Thyroid gland (tissue), 4 donors: ENCODE measurements at regions not wholly inside any gene's neighbourhood (a gene's known extent, or its start where the extent isn't known, plus 50 kb on each side); places are given as distances from the start of the nearest gene placed in this dataset.

Experiments
- POLR2A ChIP-seq, 2 donors: fragments of 450-650 bp; IDR thresholded peaks; one replicate each; pipeline ENCODE4 v1.6.1; 2017; ENCODE audit warnings: antibody characterized with exemption in 2 of 2, mild to moderate bottlenecking in 2 of 2, moderate library complexity in 1 of 2
- TF ChIP-seq, protein P1 (sequence below), 6 experiments: fragments of 200-600 bp in 3 of 6; fragments of 450-650 bp in 3 of 6; sonication (generic) in 3 of 6; IDR thresholded peaks; one replicate each; pipeline ENCODE4 v1.5.1; 2016 to 2019; ENCODE audit warnings: antibody characterized with exemption in 6 of 6, mild to moderate bottlenecking in 2 of 6, inconsistent platforms in 1 of 6, moderate library complexity in 1 of 6

DNA sequence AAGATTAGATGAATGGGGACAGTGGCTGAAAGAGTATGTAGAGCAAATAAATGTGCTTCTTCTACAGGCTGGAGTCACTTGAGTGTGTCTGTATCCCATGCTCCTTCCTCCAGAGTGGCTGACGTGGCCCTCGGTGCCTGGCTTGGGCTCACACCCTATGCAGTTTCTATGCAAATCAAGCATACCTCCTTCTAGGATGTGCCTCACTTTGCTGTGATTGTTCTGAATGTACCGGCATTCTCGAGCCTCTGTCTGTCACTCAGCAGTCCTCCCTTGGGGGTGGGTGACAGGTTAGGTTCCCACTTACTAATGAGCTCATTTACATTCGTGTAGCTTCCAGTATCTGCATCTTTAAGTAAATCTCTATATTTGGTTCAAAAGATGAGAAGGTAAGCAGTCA is 55.1 kb upstream of the HDDC2 start:
- TF ChIP-seq, protein P1, sequence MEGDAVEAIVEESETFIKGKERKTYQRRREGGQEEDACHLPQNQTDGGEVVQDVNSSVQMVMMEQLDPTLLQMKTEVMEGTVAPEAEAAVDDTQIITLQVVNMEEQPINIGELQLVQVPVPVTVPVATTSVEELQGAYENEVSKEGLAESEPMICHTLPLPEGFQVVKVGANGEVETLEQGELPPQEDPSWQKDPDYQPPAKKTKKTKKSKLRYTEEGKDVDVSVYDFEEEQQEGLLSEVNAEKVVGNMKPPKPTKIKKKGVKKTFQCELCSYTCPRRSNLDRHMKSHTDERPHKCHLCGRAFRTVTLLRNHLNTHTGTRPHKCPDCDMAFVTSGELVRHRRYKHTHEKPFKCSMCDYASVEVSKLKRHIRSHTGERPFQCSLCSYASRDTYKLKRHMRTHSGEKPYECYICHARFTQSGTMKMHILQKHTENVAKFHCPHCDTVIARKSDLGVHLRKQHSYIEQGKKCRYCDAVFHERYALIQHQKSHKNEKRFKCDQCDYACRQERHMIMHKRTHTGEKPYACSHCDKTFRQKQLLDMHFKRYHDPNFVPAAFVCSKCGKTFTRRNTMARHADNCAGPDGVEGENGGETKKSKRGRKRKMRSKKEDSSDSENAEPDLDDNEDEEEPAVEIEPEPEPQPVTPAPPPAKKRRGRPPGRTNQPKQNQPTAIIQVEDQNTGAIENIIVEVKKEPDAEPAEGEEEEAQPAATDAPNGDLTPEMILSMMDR (IDR thresholded peaks at IDR 0.05): no peak
- TF ChIP-seq POLR2A (IDR thresholded peaks at IDR 0.05): no peak
